Endodermal cell (in vitro differentiated cells): ENCODE measurements at regions not wholly inside any gene's neighbourhood (a gene's known extent, or its start where the extent isn't known, plus 50 kb on each side); places are given as distances from the start of the nearest gene placed in this dataset.

Experiments
- DNase-seq: peaks from one replicate; pipeline ENCODE4 v3.0.0-alpha.2; 2017
- H3K27ac ChIP-seq: 2 replicates; pipeline ENCODE4 v1.5.1; 2013; ENCODE audit warnings: mild to moderate bottlenecking, low read depth, low read length, moderate library complexity
- H3K27me3 ChIP-seq: 2 replicates; pipeline ENCODE4 v1.6.1; 2013; ENCODE audit warnings: mild to moderate bottlenecking, low read length, moderate library complexity; ENCODE audit not compliant: insufficient read depth, control insufficient read depth, poor library complexity, severe bottlenecking
- H3K36me3 ChIP-seq: 2 replicates; pipeline ENCODE4 v1.7.0; 2013; ENCODE audit warnings: mild to moderate bottlenecking, low read length, moderate library complexity; ENCODE audit not compliant: control insufficient read depth, insufficient read depth
- H3K4me1 ChIP-seq: one replicate; pipeline ENCODE4 v1.7.0; 2013; ENCODE audit warnings: low read length; ENCODE audit not compliant: control insufficient read depth, insufficient read depth
- H3K4me3 ChIP-seq: 2 replicates; pipeline ENCODE4 v1.5.1; 2013; ENCODE audit warnings: mild to moderate bottlenecking, low read length, moderate library complexity
- H3K9ac ChIP-seq: 2 replicates; pipeline ENCODE4 v1.6.1; 2013; ENCODE audit warnings: mild to moderate bottlenecking, low read length, moderate library complexity; ENCODE audit not compliant: poor library complexity, severe bottlenecking; ENCODE audit errors: extremely low read depth
- H3K9me3 ChIP-seq: 2 replicates; pipeline ENCODE4 v1.6.1; 2013; ENCODE audit warnings: mild to moderate bottlenecking, low read length, moderate library complexity; ENCODE audit not compliant: control insufficient read depth
- H3K27ac Mint-ChIP-seq: 2 replicates; pipeline ENCODE4 v1.8.0; 2020; ENCODE audit warnings: mixed read lengths
- H3K27me3 Mint-ChIP-seq: 2 replicates; pipeline ENCODE4 v1.8.0; 2021; ENCODE audit warnings: mild to moderate bottlenecking, mixed read lengths; ENCODE audit not compliant: insufficient read depth
- H3K36me3 Mint-ChIP-seq: 2 replicates; pipeline ENCODE4 v1.8.0; 2020; ENCODE audit warnings: low read depth, mixed read lengths
- H3K4me1 Mint-ChIP-seq: 2 replicates; pipeline ENCODE4 v1.8.0; 2020; ENCODE audit warnings: mixed read lengths
- H3K4me3 Mint-ChIP-seq: 2 replicates; pipeline ENCODE4 v1.8.0; 2020; ENCODE audit warnings: mild to moderate bottlenecking, moderate library complexity, mixed read lengths
- H3K9me3 Mint-ChIP-seq: 2 replicates; pipeline ENCODE4 v1.8.0; 2020; ENCODE audit warnings: mild to moderate bottlenecking, mixed read lengths
- WGBS, 2 experiments: methylation state at CpG; one replicate each; pipeline versions ENCODE4 v1.1.5 to v1.1.7; 2013; ENCODE audit warnings: missing lambda C conversion rate in 2 of 2, mixed read lengths in 1 of 2; ENCODE audit not compliant: insufficient coverage in 1 of 2, insufficient read length in 1 of 2; 5-methylcytosine and 5-hydroxymethylcytosine counted together
- TF ChIP-seq, protein P1 (sequence below): fragments of 200-600 bp; sonication (generic); conservative IDR thresholded peaks from 2 replicates; pipeline ENCODE4 v1.5.0; 2021; ENCODE audit warnings: antibody characterized with exemption, mild to moderate bottlenecking

DNA sequence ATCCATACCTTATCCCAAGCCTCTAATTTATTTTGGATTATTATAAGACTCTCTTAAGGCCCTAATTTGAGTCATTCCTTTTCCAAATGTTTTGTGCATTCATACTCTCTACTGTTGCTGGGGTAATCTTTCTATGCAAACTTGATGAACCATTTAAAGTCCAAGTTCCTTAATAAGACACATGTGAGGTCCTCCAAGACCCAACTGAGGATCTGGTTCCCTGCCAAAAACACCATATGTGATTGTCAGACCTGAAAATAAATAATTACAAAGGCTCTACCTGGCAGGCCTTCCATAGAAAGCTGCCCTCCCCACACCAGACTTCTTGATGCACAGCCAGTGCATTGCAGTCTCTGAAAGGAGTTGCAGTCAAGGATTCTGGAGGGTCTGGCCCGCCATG is 257.9 kb upstream of the AKR1E2 start:
- Mint-ChIP-seq H3K4me3 (no peak overlapping the region), H3K27me3 (no peaks in the 10 kb centered on the region), H3K4me1 (peaks cover 1% of the 10 kb centered on the region), H3K36me3 (no peaks in the 10 kb centered on the region), H3K27ac (no peak overlapping the region), H3K9me3 (no peaks in the 10 kb centered on the region)
- Histone ChIP-seq H3K9me3 (no peaks in the 10 kb centered on the region), H3K9ac (no peak overlapping the region), H3K27ac (no peak overlapping the region), H3K4me3 (no peak overlapping the region), H3K27me3 (no peaks in the 10 kb centered on the region), H3K36me3 (no peaks in the 10 kb centered on the region), H3K4me1 (no peaks in the 10 kb centered on the region)
- 85% methylated on average over 1 of the region's 1 CpG; no CpG with 5 or more reads in 1 of the 2 experiments for WGBS, 2 experiments
- DNase-seq: no peak
- TF ChIP-seq, protein P1, sequence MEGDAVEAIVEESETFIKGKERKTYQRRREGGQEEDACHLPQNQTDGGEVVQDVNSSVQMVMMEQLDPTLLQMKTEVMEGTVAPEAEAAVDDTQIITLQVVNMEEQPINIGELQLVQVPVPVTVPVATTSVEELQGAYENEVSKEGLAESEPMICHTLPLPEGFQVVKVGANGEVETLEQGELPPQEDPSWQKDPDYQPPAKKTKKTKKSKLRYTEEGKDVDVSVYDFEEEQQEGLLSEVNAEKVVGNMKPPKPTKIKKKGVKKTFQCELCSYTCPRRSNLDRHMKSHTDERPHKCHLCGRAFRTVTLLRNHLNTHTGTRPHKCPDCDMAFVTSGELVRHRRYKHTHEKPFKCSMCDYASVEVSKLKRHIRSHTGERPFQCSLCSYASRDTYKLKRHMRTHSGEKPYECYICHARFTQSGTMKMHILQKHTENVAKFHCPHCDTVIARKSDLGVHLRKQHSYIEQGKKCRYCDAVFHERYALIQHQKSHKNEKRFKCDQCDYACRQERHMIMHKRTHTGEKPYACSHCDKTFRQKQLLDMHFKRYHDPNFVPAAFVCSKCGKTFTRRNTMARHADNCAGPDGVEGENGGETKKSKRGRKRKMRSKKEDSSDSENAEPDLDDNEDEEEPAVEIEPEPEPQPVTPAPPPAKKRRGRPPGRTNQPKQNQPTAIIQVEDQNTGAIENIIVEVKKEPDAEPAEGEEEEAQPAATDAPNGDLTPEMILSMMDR: no peak

DNA sequence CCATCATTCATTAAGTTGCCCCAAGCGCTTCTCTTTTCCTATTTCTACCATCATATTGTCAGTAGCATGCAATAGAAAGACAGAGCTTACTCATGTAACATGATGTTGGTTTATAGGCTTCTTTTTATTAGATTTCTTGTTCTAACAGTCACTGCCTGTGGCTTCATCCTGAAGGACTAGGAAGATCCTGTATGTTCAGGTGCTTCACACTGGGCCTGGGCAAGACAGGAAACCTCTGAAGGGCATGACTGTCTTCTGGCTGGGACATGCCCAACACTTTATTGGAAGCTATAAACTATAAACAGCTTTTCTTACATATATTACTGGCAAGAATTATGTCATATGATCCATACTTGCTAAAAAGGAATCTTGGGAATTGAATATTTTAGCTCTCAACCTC is 258.4 kb upstream of the AKR1E2 start:
- H3K36me3 Mint-ChIP-seq: no peaks in the 10 kb centered on the region
- H3K27me3 ChIP-seq: no peaks in the 10 kb centered on the region
- H3K9me3 Mint-ChIP-seq: no peaks in the 10 kb centered on the region
- no peak overlapping the region for H3K27ac ChIP-seq
- no peak overlapping the region for H3K4me3 ChIP-seq
- WGBS, 2 experiments: 100% methylated on average over 1 of the region's 1 CpG; no CpG with 5 or more reads in 1 of the 2 experiments
- H3K27ac Mint-ChIP-seq: no peak overlapping the region
- H3K9me3 ChIP-seq: no peaks in the 10 kb centered on the region
- H3K27me3 Mint-ChIP-seq: no peaks in the 10 kb centered on the region
- peaks cover 1% of the 10 kb centered on the region for H3K4me1 Mint-ChIP-seq
- no peak overlapping the region for H3K4me3 Mint-ChIP-seq
- H3K9ac ChIP-seq: no peak overlapping the region
- TF ChIP-seq, protein P1: no peak
- H3K36me3 ChIP-seq: no peaks in the 10 kb centered on the region
- H3K4me1 ChIP-seq: no peaks in the 10 kb centered on the region
- no peak for DNase-seq

DNA sequence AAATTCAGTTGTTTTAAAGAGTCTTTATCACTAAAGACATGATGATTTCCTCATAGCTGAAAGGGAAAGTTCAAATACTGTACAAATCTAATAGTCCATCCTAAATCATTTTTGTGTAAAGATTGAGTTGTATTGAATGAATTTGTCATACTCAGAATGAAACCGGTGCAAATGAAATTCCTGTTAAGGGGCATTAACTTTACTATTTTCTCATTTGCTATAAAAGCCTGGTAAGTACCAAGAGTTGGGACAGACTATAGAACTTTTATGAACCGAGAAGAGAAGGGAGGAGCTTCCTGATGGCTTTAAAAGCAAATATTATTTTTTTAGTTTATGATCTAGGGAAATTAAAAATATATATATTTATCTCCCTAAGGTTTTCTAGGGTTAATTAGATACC is 260.0 kb upstream of the AKR1E2 start:
- Histone ChIP-seq H3K27me3 (no peaks in the 10 kb centered on the region), H3K4me3 (no peak overlapping the region), H3K9me3 (no peaks in the 10 kb centered on the region), H3K27ac (no peak overlapping the region), H3K36me3 (no peaks in the 10 kb centered on the region), H3K4me1 (no peaks in the 10 kb centered on the region), H3K9ac (no peak overlapping the region)
- H3K36me3 Mint-ChIP-seq: no peaks in the 10 kb centered on the region
- peaks cover 1% of the 10 kb centered on the region for H3K4me1 Mint-ChIP-seq
- no peaks in the 10 kb centered on the region for H3K9me3 Mint-ChIP-seq
- 92% methylated on average over 2 of the region's 2 CpGs; no CpG with 5 or more reads in 1 of the 2 experiments for WGBS, 2 experiments
- no peak overlapping the region for H3K4me3 Mint-ChIP-seq
- DNase-seq: no peak
- TF ChIP-seq, protein P1: no peak
- no peak overlapping the region for H3K27ac Mint-ChIP-seq
- no peaks in the 10 kb centered on the region for H3K27me3 Mint-ChIP-seq
